ENCODE measurements at regions not wholly inside any gene's neighbourhood (a gene's known extent, or its start where the extent isn't known, plus 50 kb on each side); places are given as distances from the start of the nearest gene placed in this dataset.

GRCh38 chr3:189502256-189502655 lies 128.9 kb upstream of the TP63 start:
- DNase-seq = no peak

- DNase-seq = no peak
Observed at GRCh38 chr3:189502676-189503257, 128.4 kb upstream of the TP63 start.

GRCh38 chr3:189507856-189508255 lies 123.3 kb upstream of the TP63 start:
- no peak for DNase-seq

- no peak for DNase-seq
Observed at GRCh38 chr3:189508784-189509501, 122.2 kb upstream of the TP63 start.

GRCh38 chr3:189512039-189512438 lies 119.2 kb upstream of the TP63 start:
- DNase-seq = no peak

- no peak for DNase-seq
Observed at GRCh38 chr3:189512821-189513220, 118.4 kb upstream of the TP63 start.

- no peak for DNase-seq
Observed at GRCh38 chr3:189513281-189514117, 117.7 kb upstream of the TP63 start.

- DNase-seq = no peak
Observed at GRCh38 chr3:189516039-189516438, 115.2 kb upstream of the TP63 start.

- DNase-seq = no peak
Observed at GRCh38 chr3:189517981-189518380, 113.2 kb upstream of the TP63 start.

GRCh38 chr3:189519458-189519857 lies 111.7 kb upstream of the TP63 start:
- no peak for DNase-seq

GRCh38 chr3:189529468-189529867 lies 101.7 kb upstream of the TP63 start:
- DNase-seq = no peak

- no peak for DNase-seq
Observed at GRCh38 chr3:189529889-189530471, 101.2 kb upstream of the TP63 start.

GRCh38 chr3:189530822-189531221 lies 100.4 kb upstream of the TP63 start:
- no peak for DNase-seq

GRCh38 chr3:189531271-189531670 lies 99.9 kb upstream of the TP63 start:
- DNase-seq = no peak

- DNase-seq = no peak
Observed at GRCh38 chr3:189534531-189534930, 96.7 kb upstream of the TP63 start.

GRCh38 chr3:189537135-189537534 lies 94.1 kb upstream of the TP63 start:
- no peak for DNase-seq

- no peak for DNase-seq
Observed at GRCh38 chr3:189547448-189547847, 83.7 kb upstream of the TP63 start.

- DNase-seq = no peak
Observed at GRCh38 chr3:189548053-189548452, 83.1 kb upstream of the TP63 start.

GRCh38 chr3:189551007-189551406 lies 80.2 kb upstream of the TP63 start:
- DNase-seq = no peak

- no peak for DNase-seq
Observed at GRCh38 chr3:189554868-189555557, 76.2 kb upstream of the TP63 start.

- no peak for DNase-seq
Observed at GRCh38 chr3:189555558-189555881, 75.7 kb upstream of the TP63 start.

GRCh38 chr3:189557824-189558223 lies 73.4 kb upstream of the TP63 start:
- DNase-seq = no peak

GRCh38 chr3:189561256-189561655 lies 69.9 kb upstream of the TP63 start:
- no peak for DNase-seq

All from left hindlimb (tissue), 1 donor.